HG02610 (cell line): ENCODE measurements at regions not wholly inside any gene's neighbourhood (a gene's known extent, or its start where the extent isn't known, plus 50 kb on each side); places are given as distances from the start of the nearest gene placed in this dataset.

ENCODE experiments used
- ATAC-seq: cut with Tn5 transposase; IDR thresholded peaks from one replicate; pipeline ENCODE4 v1.9.1; 2021; ENCODE audit warnings: mild to moderate bottlenecking, moderate library complexity; ENCODE audit not compliant: unreplicated experiment

GRCh38 chr3:66672830-66673229, 172.0 kb upstream of the LRIG1 start:
- no peak for ATAC-seq

- ATAC-seq, result no peak
These were observed 172.5 kb upstream of the LRIG1 start for GRCh38 chr3:66673293-66673692.

- no peak for ATAC-seq
These were observed 174.5 kb upstream of the LRIG1 start for GRCh38 chr3:66675366-66675765.

- no peak for ATAC-seq
These were observed 191.4 kb upstream of the LRIG1 start for GRCh38 chr3:66692042-66692765.

- no peak for ATAC-seq
These were observed 191.9 kb upstream of the LRIG1 start for GRCh38 chr3:66692766-66693150.

GRCh38 chr3:66693461-66694031, 192.7 kb upstream of the LRIG1 start:
- no peak for ATAC-seq

- no peak for ATAC-seq
These were observed 201.3 kb upstream of the LRIG1 start for GRCh38 chr3:66702126-66702525.

- ATAC-seq, result no peak
These were observed 202.7 kb upstream of the LRIG1 start for GRCh38 chr3:66703501-66703900.

GRCh38 chr3:66705076-66705475, 204.3 kb upstream of the LRIG1 start:
- ATAC-seq, result no peak

- no peak for ATAC-seq
These were observed 206.1 kb upstream of the LRIG1 start for GRCh38 chr3:66706890-66707289.

GRCh38 chr3:66709532-66709931, 208.7 kb upstream of the LRIG1 start:
- no peak for ATAC-seq

GRCh38 chr3:66712210-66712609, 211.4 kb upstream of the LRIG1 start:
- ATAC-seq, result no peak

- no peak for ATAC-seq
These were observed 213.1 kb upstream of the LRIG1 start for GRCh38 chr3:66713921-66714320.

- no peak for ATAC-seq
These were observed 215.0 kb upstream of the LRIG1 start for GRCh38 chr3:66715806-66716205.

- no peak for ATAC-seq
These were observed 217.0 kb upstream of the LRIG1 start for GRCh38 chr3:66717806-66718205.

- no peak for ATAC-seq
These were observed 219.1 kb upstream of the LRIG1 start for GRCh38 chr3:66719796-66720356.

- no peak for ATAC-seq
These were observed 219.7 kb upstream of the LRIG1 start for GRCh38 chr3:66720508-66720907.

- ATAC-seq, result no peak
These were observed 221.9 kb upstream of the LRIG1 start for GRCh38 chr3:66722675-66723074.

GRCh38 chr3:66723231-66723630, 222.4 kb upstream of the LRIG1 start:
- no peak for ATAC-seq

GRCh38 chr3:66729687-66730393, 229.0 kb upstream of the LRIG1 start:
- no peak for ATAC-seq

- no peak for ATAC-seq
These were observed 238.0 kb upstream of the LRIG1 start for GRCh38 chr3:66738625-66739365.
